SK-N-DZ (cell line): ENCODE measurements at regions not wholly inside any gene's neighbourhood (a gene's known extent, or its start where the extent isn't known, plus 50 kb on each side); places are given as distances from the start of the nearest gene placed in this dataset.
"Not testable (repeated sequence)": the region's sequence is repeated elsewhere in the genome, so short reads cannot be mapped to it uniquely, and the experiment has no call there.

Source experiments
- DNase-seq: peaks from one replicate; pipeline ENCODE4 v3.0.0-alpha.2; 2015; ENCODE audit warnings: low spot score
- small RNA-seq, 2 experiments: library from RNA; depleted of rRNA; stranded (forward); fragments of <200 nt; gene quantifications; one replicate each; pipeline ENCODE3, GENCODE V24; 2014

- DNase-seq, result not testable (repeated sequence)
Measured at GRCh38 chr7:65800191-65800590, 72.7 kb upstream of the VKORC1L1 start.

- DNase-seq, result no peak
Measured at GRCh38 chr7:65800890-65801341, 72.0 kb upstream of the VKORC1L1 start.

GRCh38 chr7:65804887-65805286, 68.0 kb upstream of the VKORC1L1 start:
- DNase-seq, result no peak

GRCh38 chr7:65807067-65807466, 65.8 kb upstream of the VKORC1L1 start:
- DNase-seq, result not testable (repeated sequence)

GRCh38 chr7:65809259-65809981, 63.5 kb upstream of the VKORC1L1 start:
- DNase-seq, result no peak

- no peak for DNase-seq
Measured at GRCh38 chr7:65809982-65810288, 62.9 kb upstream of the VKORC1L1 start.

- DNase-seq, result no peak
Measured at GRCh38 chr7:65812281-65812680, 60.6 kb upstream of the VKORC1L1 start.

GRCh38 chr7:65814556-65815167, 58.2 kb upstream of the VKORC1L1 start:
- not testable (repeated sequence) for DNase-seq

- no peak for DNase-seq
Measured at GRCh38 chr7:65820287-65820950, 52.5 kb upstream of the VKORC1L1 start.

Small RNA genes in the stretch of these regions (small RNA-seq; reads per million reads assigned to genes)
- gene AC114501.1, result 0 reads per million in 2 experiments
- gene RNU6-912P, result 0 reads per million in 2 experiments
- gene SNORA15B-2, result 0 reads per million in 2 experiments
- gene SNORA22, result 0 to 0.55 reads per million in 2 experiments
